Activated naive CD4-positive, alpha-beta T cell treated with anti-CD3 and anti-CD28 coated beads for 36 hours (primary cell): ENCODE measurements at regions not wholly inside any gene's neighbourhood (a gene's known extent, or its start where the extent isn't known, plus 50 kb on each side); places are given as distances from the start of the nearest gene placed in this dataset.
"Not testable (repeated sequence)": the region's sequence is repeated elsewhere in the genome, so short reads cannot be mapped to it uniquely, and the experiment has no call there.

Source experiments
- CTCF ChIA-PET: fragments of 350-600 bp; sonication (Branson Sonifier 250); formaldehyde crosslinking; loops from one replicate; lab custom pipeline; 2021; ENCODE audit warnings: antibody characterized with exemption; lab: Charles Lee
- DNase-seq: peaks from one replicate; pipeline ENCODE4 v3.0.0-alpha.2; 2020
- H3K27ac Mint-ChIP-seq: one replicate; pipeline ENCODE4 v1.8.0; 2021; ENCODE audit warnings: mild to moderate bottlenecking, mixed read lengths
- H3K27me3 Mint-ChIP-seq: one replicate; pipeline ENCODE4 v1.8.0; 2021; ENCODE audit warnings: low read depth, mixed read lengths
- H3K36me3 Mint-ChIP-seq: one replicate; pipeline ENCODE4 v1.8.0; 2021; ENCODE audit warnings: low read depth, mixed read lengths
- H3K4me1 Mint-ChIP-seq: one replicate; pipeline ENCODE4 v1.8.0; 2021; ENCODE audit warnings: low read depth, mixed read lengths
- H3K4me3 Mint-ChIP-seq: one replicate; pipeline ENCODE4 v1.8.0; 2021; ENCODE audit warnings: mild to moderate bottlenecking, moderate library complexity, mixed read lengths
- H3K9me3 Mint-ChIP-seq: one replicate; pipeline ENCODE4 v1.8.0; 2021; ENCODE audit warnings: mixed read lengths
- intact Hi-C: fragments of 100-400 bp; cut with micrococcal nuclease; formaldehyde crosslinking; loops from one replicate; pipeline ENCODE4 v1.15.1; 2023

DNA sequence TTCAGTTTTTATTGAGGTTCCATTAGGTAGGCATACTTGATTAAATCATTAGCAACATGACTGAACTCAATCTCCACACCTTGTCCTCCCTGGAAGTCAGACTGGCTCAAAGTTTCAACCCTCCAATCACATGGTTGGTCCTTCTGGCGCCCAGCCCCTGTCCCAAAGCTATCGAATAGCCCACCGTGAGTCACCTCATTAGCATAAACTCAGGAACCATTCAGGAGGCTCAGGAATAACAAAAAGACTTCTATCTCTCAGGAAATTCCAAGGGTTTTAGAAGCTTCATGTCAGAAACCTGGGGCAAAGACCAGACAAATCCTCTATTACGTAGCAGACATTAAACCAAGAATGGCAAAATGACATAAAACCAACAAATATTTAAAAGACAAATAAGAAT, 78.6 kb downstream of the RGS2 start:
- no peaks in the 10 kb centered on the region for H3K36me3 Mint-ChIP-seq
- no peaks in the 10 kb centered on the region for H3K27me3 Mint-ChIP-seq
- CTCF ChIA-PET = no interaction called here
- H3K27ac Mint-ChIP-seq = no peak overlapping the region
- H3K4me3 Mint-ChIP-seq = no peak overlapping the region
- intact Hi-C loops = no loop called here
- no peak for DNase-seq
- H3K9me3 Mint-ChIP-seq = no peaks in the 10 kb centered on the region
- H3K4me1 Mint-ChIP-seq = no peaks in the 10 kb centered on the region

DNA sequence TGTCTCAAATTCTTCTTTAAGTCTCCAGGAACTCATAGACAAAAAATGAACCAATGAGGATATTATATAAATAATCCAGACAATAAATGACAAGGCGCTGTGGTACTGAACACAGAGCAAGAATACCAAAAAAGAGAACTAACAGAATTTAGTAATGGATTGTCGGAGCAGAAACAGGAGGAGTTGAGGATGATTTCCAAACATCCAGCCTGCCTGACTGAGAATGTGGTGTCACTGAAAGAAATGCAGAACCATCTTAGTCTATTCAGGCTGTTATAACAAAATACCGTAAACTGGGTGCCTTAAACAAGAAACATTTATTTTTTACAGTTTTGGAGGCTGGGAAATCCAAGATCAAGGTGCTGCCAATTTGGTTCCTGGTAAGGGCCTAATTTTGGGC, 79.7 kb downstream of the RGS2 start:
- no peak for DNase-seq
- no peaks in the 10 kb centered on the region for H3K27me3 Mint-ChIP-seq
- H3K4me3 Mint-ChIP-seq = no peak overlapping the region
- no peaks in the 10 kb centered on the region for H3K36me3 Mint-ChIP-seq
- CTCF ChIA-PET = no interaction called here
- no peak overlapping the region for H3K27ac Mint-ChIP-seq
- intact Hi-C loops = no loop called here
- no peaks in the 10 kb centered on the region for H3K9me3 Mint-ChIP-seq
- H3K4me1 Mint-ChIP-seq = no peaks in the 10 kb centered on the region

DNA sequence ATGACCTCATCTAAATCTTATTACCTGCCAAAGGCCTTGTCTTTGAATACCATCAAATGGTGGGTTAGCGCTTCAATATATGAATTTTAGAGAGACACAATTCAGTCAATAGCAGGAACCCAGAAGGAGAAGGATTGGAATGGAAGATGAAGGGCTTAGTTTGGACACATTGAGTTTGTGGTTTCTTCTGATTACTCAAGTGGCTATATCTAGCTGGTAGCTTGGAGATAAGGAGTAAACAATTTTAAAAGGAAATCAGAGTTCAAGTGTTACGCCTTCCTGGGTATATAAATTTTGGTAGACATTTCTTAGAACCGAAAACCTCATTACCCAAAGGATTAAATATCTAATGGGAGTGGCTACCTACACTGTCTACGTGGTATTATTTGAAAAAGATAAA, 80.2 kb downstream of the RGS2 start:
- H3K4me1 Mint-ChIP-seq = no peaks in the 10 kb centered on the region
- H3K27me3 Mint-ChIP-seq = no peaks in the 10 kb centered on the region
- H3K27ac Mint-ChIP-seq = no peak overlapping the region
- no peaks in the 10 kb centered on the region for H3K9me3 Mint-ChIP-seq
- intact Hi-C loops = no loop called here
- H3K36me3 Mint-ChIP-seq = no peaks in the 10 kb centered on the region
- no peak for DNase-seq
- no peak overlapping the region for H3K4me3 Mint-ChIP-seq
- CTCF ChIA-PET = no interaction called here

DNA sequence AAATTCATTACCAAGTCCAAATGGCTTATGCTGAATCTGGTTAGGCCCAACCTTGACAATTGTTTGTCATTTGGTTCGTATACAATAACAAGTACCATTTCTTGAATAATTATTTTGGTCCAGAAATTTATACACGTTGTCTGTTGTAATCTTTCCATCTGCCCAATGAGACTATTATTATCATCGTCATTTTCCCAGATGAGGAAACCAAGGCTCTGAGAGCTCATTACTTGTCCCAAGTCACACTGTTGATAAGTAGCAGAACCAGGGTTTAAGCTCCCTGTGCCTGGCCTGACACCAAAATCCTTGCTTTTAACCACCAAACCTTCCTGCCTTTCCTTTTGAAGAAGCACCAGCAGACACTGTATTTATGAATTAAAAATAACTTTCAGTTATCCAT, 81.3 kb downstream of the RGS2 start:
- no peak for DNase-seq
- no peaks in the 10 kb centered on the region for H3K9me3 Mint-ChIP-seq
- H3K27me3 Mint-ChIP-seq = no peaks in the 10 kb centered on the region
- no peaks in the 10 kb centered on the region for H3K36me3 Mint-ChIP-seq
- intact Hi-C loops = no loop called here
- H3K4me3 Mint-ChIP-seq = no peak overlapping the region
- CTCF ChIA-PET = no interaction called here
- H3K27ac Mint-ChIP-seq = no peak overlapping the region
- H3K4me1 Mint-ChIP-seq = no peaks in the 10 kb centered on the region

DNA sequence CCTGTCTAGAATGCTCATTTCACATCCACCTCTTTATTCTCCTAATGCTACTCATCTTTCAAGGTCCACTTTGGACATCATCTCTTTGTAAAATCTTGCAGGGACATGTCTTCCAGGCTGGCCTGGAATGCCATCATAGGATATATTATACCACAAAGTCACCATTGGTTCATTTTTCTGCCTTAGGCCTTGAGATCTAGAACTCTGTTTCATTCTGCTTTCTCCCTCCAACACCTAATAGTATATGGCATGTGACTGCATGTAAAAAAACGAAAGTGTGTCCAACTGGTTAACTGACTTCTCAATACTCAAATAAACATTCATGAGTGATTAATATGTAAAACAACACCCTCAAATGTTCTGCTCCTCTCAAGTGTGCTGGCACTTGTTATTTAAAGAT, 84.1 kb downstream of the RGS2 start:
- H3K27me3 Mint-ChIP-seq = no peaks in the 10 kb centered on the region
- no peak for DNase-seq
- no peaks in the 10 kb centered on the region for H3K36me3 Mint-ChIP-seq
- no peaks in the 10 kb centered on the region for H3K4me1 Mint-ChIP-seq
- CTCF ChIA-PET = no interaction called here
- no peaks in the 10 kb centered on the region for H3K9me3 Mint-ChIP-seq
- H3K27ac Mint-ChIP-seq = no peak overlapping the region
- H3K4me3 Mint-ChIP-seq = no peak overlapping the region
- intact Hi-C loops = no loop called here

DNA sequence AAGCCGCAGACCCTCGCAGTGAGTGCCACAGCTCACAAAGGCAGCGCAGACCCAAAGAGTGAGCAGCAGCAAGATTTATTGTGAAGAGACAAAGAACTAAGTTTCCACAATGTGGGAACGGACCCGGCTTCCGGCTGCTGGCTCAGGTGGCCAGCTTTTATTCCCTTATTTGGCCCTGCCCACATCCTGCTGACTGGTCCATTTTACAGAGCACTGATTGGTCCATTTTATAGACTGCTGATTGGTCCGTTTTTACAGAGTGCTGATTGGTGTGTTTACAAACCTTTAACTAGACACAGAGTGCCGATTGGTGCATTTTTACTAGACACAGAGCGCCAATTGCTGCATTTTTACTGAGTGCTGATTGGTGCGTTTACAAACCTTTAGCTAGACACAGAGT, 86.6 kb downstream of the RGS2 start:
- intact Hi-C loops, H3K27ac Mint-ChIP-seq, H3K36me3 Mint-ChIP-seq, H3K4me3 Mint-ChIP-seq, H3K4me1 Mint-ChIP-seq, CTCF ChIA-PET, H3K27me3 Mint-ChIP-seq, DNase-seq, H3K9me3 Mint-ChIP-seq: not testable (repeated sequence)

DNA sequence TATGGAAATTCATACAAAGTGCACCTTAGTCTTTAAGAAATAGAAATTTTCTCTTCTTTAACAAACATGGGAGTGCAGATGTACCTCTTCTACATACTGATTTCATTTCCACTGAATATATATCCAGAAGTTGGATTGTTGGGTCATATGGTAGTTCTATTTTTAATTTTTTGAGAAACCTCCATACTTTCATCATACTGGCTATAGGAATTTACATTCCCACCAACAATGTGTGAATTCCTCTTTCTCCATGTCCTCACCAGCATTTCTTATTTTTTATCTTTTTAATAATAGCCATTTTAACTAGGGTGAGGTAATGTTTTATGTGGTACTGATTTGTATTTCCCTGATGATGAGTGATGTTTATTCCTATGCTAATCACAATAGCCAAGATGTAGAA, 87.5 kb downstream of the RGS2 start:
- H3K9me3 Mint-ChIP-seq = no peaks in the 10 kb centered on the region
- intact Hi-C loops = no loop called here
- no peak for DNase-seq
- H3K4me3 Mint-ChIP-seq = no peak overlapping the region
- no peaks in the 10 kb centered on the region for H3K36me3 Mint-ChIP-seq
- H3K27me3 Mint-ChIP-seq = no peaks in the 10 kb centered on the region
- H3K27ac Mint-ChIP-seq = no peak overlapping the region
- no peaks in the 10 kb centered on the region for H3K4me1 Mint-ChIP-seq
- CTCF ChIA-PET = no interaction called here

DNA sequence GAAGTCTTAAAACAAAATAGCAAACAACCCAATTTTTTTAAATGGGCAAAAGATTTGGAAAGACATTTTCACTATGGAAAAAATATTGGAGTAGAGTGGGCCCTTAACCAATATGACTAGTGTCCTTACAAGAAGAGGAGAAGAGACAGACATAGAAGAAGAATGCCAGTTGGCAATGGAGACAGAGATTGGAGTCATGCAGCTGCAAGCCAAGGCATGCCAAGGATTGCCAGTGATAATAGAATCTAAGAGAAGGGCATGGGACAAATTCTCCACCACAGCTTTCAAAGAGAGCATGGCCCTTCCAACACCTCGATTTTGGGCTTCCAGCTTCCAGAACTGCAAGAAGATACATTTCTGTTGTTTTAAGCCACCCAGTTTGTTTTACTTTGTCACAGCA, 92.7 kb downstream of the RGS2 start:
- no peaks in the 10 kb centered on the region for H3K9me3 Mint-ChIP-seq
- no peak overlapping the region for H3K4me3 Mint-ChIP-seq
- H3K27me3 Mint-ChIP-seq = no peaks in the 10 kb centered on the region
- no peak for DNase-seq
- CTCF ChIA-PET = no interaction called here
- no peaks in the 10 kb centered on the region for H3K36me3 Mint-ChIP-seq
- intact Hi-C loops = no loop called here
- H3K4me1 Mint-ChIP-seq = peaks cover 2% of the 10 kb centered on the region
- no peak overlapping the region for H3K27ac Mint-ChIP-seq

DNA sequence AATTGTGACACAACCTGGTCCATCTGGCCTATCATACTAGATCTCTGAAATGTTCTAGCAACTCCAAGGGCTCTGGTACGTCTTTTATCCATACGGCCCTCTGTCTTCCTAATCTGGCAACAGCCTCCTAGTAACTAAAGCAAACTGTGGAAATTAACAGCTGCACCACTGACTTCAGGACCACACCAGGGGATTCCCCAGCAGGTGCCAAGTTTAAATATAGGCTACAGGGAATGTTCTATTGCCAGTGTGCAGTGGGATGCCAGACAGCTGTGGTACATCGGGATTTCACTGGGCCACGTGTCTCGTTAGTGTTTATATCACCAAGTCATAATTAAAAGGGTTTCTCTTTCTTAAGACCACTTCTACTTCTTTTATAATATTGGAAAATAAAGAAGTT, 94.3 kb downstream of the RGS2 start:
- H3K9me3 Mint-ChIP-seq = no peaks in the 10 kb centered on the region
- H3K27me3 Mint-ChIP-seq = no peaks in the 10 kb centered on the region
- no peak for DNase-seq
- intact Hi-C loops = no loop called here
- H3K27ac Mint-ChIP-seq = no peak overlapping the region
- CTCF ChIA-PET = no interaction called here
- H3K4me1 Mint-ChIP-seq = peaks cover 2% of the 10 kb centered on the region
- no peaks in the 10 kb centered on the region for H3K36me3 Mint-ChIP-seq
- H3K4me3 Mint-ChIP-seq = no peak overlapping the region

DNA sequence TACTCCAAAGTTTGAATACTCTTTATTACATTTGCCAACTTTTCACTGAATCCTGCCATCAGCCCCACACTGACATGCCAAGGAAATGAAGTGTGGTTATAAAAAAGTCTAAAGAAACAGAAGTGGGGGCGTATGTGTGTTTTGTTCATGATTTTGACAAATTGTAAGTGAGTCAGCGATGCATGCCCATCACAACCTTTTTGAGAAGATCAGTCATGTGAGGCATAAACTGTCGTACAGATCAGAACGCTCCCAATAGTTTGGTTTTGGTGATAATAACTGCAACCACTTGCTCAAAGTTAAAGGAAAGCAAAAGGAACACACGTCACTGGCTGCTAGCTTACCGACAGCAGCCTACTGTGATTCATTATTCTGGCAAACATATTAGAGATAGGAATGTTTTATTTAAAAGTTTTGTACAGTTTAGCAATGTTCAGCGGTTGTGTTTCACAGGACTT, 95.6 kb downstream of the RGS2 start:
- Mint-ChIP-seq H3K4me1 (peaks cover 2% of the 10 kb centered on the region), H3K27ac (no peak overlapping the region), H3K27me3 (no peaks in the 10 kb centered on the region), H3K9me3 (no peaks in the 10 kb centered on the region), H3K4me3 (no peak overlapping the region), H3K36me3 (no peaks in the 10 kb centered on the region)
- intact Hi-C loops = loop anchor here (1.0 to 2.0 kb wide), 2 partner anchors 78 to 96 kb away; no protein-coding TSS in a partner anchor
- CTCF ChIA-PET = no interaction called here
- DNase-seq = peak; percentile 56

DNA sequence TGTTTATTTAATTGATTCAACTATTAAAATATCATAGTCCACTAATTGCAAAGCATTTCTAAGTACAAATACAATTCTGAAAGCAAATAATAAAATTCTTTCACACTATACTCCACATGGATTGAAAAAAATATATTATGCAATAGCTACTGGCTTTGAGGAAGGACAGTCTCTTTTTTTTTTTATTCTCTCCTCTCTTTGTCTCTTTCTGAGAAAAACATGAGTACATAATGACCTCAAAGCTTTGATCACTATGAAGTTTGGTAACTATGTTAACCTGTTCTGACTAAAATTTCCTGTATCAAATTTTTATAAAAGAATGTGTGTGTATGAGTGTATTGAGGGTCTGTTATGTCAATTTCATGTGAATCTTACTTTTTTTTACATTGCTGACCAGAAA, 96.2 kb downstream of the RGS2 start:
- intact Hi-C loops = loop anchor here (1.0 to 2.0 kb wide), 2 partner anchors 31 to 78 kb away; no protein-coding TSS in a partner anchor
- CTCF ChIA-PET = interaction anchor here (0.6 kb wide), 1 partner anchor 51 kb away, joined by 3 read pairs; no protein-coding TSS in a partner anchor
- Mint-ChIP-seq H3K4me1 (peaks cover 2% of the 10 kb centered on the region), H3K4me3 (no peak overlapping the region), H3K9me3 (peaks cover 3% of the 10 kb centered on the region), H3K36me3 (no peaks in the 10 kb centered on the region), H3K27me3 (no peaks in the 10 kb centered on the region), H3K27ac (no peak overlapping the region)
- DNase-seq = no peak

DNA sequence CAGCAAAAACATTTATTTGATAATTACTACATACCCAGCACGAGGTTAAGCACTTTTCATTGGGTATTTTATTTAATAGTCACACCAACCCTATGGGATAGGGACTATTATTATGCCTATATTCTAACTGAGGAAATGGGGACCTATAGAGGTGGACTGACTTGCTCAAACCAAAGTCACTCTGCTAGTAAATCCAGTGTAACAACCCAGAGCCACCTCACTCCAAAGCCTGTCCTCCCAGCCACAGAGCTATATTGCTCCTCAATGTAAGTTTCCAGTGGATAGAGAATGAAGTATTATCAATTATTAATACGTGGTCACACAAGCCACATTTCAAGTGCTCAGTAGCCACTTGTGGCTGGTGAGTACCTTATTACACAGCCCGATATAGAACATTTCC, 97.5 kb downstream of the RGS2 start:
- CTCF ChIA-PET = no interaction called here
- H3K9me3 Mint-ChIP-seq = peaks cover 3% of the 10 kb centered on the region
- no peaks in the 10 kb centered on the region for H3K27me3 Mint-ChIP-seq
- H3K4me1 Mint-ChIP-seq = peaks cover 2% of the 10 kb centered on the region
- DNase-seq = no peak
- H3K36me3 Mint-ChIP-seq = no peaks in the 10 kb centered on the region
- H3K27ac Mint-ChIP-seq = no peak overlapping the region
- intact Hi-C loops = no loop called here
- no peak overlapping the region for H3K4me3 Mint-ChIP-seq

DNA sequence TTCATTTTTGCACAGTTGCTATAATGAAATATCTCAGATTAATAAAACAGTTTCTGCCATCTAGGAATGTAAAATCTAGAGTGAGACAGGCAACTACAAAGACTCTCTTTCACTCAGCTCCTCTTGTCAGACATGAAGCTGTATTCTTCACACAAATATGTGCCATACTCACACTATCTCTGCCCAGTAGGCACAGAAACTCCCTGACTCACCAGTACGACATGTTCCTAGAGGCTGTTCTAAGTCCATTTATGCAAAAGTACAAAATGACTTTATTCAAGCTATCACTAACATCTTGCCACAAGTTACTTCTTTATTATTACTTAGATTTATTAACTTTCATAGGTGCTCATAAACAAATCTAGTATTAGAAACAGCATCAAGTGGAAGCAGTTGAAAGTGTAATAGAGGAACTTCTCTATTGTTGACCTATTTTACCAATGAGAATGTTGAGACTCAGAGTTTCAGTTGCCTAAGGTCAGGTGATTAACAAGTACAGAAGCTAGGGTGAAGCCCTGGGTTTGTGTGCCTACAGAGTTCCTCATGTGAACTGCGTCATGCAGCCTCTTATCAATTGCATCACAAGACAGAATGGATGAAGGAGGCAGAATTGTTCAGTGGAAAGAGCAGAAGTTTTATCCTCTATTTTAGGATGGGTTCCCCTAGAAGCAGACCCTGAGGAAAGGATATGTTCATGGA, 98.9 kb downstream of the RGS2 start:
- no peak for DNase-seq
- Mint-ChIP-seq H3K4me1 (peaks cover 2% of the 10 kb centered on the region), H3K4me3 (no peak overlapping the region), H3K36me3 (no peaks in the 10 kb centered on the region), H3K27me3 (no peaks in the 10 kb centered on the region), H3K9me3 (peaks cover 3% of the 10 kb centered on the region), H3K27ac (no peak overlapping the region)
- CTCF ChIA-PET = interaction anchor here (0.5 to 1.1 kb wide), 2 partner anchors 162 to 329 kb away, joined by 3 read pairs; no protein-coding TSS in a partner anchor
- intact Hi-C loops = no loop called here
